ENCODE measurements at regions not wholly inside any gene's neighbourhood (a gene's known extent, or its start where the extent isn't known, plus 50 kb on each side); places are given as distances from the start of the nearest gene placed in this dataset.
"Not testable (repeated sequence)": the region's sequence is repeated elsewhere in the genome, so short reads cannot be mapped to it uniquely, and the experiment has no call there.

DNA sequence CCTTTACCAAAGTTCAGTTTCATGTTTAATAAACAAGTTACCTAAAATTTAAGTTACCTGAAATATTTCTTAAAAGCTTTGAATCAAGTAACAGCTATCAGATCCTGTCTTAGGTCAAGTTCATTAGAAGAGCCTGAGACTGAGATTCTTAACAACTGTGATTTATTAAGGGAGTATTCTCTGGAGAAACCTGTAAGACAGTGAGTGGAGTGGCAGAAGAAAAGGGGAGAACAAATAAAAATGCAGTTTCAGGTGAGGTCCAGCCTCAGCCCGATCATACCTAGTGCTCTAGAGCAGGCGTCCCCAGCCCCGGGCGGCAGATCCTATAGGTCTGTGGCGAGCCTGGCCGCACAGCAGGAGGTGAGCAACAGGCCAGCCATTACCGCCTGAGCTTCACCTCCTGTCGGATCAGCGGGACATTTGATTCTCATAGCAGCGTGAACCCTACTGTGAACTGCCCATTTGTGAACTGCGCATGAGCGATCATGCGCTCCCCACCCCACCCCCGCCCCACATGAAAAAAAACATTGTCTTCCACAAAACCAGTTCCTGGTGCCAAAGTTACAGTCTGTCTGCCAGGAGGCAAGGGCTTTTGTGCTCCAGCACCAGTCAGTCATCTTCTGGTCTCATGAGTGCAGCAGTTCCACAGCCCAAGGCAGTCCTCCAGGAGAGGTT is 59.2 kb upstream of the ADGRB3 start:
- no peak for DNase-seq

DNA sequence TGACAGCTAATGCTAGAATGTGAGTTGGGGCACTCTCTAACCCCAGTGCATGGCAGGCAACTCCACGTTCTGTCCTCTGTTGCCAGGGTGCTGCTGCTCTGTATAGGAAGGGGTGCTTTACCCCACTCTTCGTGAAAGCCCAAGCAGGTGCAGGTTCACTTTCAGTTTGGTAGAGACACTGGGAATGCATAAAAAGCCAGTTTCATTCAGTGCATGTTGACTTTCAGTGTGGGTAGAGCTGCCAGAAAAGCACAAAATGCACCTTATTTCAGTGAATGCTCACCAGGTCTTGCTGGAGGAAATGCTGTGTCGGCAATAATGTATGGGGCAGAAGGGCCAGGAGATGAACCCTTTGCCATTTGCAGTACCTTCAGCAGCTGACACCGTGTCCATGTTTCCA is 62.1 kb upstream of the ADGRB3 start:
- DNase-seq, result no peak

DNA sequence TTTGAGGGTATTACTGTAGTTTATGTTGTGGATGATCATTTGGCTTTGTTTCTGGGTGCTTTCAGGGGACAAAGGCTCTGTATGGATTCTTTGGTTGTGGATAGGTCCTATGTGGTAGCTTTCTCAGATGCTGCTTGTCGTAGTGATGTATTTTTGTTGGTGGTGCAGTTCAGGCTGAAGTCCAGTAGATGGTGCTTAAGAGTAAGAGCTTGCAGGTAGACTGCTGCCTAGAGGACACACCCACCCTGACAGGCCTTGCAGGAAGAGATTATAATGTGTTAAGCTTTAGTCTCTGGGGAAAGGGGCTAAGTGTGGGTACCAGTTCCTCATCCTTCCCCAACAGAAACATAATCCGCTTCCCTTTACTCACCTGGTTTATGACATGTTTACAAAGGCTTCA is 62.6 kb upstream of the ADGRB3 start:
- no peak for DNase-seq

DNA sequence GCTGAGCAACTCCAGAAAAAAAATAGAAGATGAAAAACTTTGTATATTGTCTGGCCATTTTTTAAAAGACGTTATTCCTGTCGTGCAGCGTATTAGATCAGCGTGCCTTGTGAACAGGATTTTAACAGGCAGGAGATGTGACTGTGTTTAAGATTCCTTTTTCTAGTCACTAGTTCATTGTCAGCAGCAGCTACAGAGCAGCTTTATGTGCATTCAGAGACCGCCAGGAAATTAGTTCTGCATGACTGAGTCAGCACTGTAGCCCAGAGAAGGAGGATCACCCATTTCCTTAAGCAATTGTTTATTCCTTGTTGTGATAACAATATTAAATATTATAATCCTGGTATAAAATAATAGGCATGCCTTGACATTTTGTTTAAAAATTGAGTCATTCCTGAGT is 75.4 kb upstream of the ADGRB3 start:
- DNase-seq, result no peak

DNA sequence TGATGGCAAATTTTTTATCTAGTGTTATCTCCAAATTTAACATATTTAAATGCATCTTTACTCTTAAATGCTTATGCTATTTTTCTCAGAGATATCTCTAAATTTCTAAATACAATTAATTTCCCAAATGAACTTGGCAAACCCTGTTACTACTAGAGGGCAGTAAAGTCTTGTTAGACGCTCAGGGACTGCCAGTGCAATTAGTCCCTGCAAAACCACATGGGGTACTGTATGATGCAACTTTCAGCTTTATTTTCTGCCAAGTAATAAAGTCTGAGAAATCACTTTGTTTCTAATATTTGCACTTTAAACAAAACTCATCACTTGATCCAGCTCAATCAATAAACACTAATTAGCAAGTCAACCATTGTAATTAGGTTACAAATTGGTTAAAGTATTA is 76.0 kb upstream of the ADGRB3 start:
- no peak for DNase-seq

DNA sequence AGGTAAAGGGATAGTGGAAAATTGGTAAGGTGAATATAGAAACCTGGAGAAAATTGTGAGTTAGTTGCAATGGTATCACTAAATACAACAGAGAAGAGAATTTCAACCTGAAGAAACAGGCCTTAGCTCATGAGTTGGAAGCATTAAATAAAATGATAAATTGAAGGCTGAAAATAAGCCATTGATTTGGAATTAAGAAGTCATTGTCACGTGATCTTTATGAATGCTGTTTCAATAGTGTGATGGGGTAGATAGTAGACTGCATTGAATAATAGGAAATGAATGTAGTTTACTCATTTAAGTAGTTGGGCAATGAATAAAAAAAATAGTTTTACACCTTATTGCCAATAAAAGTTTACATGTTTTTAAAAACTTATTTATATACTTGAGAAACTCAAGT is 88.5 kb upstream of the ADGRB3 start:
- no peak for DNase-seq

DNA sequence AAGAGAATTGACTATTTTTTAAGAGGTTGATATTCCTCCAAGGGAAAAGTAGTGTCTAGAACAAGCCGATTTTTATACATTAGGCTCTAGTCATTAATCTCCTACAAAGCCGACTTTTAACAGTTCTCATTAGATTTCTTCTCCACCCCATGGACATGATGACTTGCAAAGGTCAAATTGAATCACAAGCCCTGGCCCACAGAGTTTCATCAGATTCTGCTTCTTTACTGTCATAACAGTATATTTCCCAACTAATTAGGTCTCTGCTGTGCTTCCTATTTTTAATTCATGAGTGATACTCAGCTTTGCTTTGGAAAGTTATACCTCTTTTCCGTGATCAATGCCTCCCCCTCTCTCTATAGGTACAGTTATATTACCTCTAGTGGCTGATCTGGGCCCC is 90.6 kb upstream of the ADGRB3 start:
- DNase-seq, result no peak

DNA sequence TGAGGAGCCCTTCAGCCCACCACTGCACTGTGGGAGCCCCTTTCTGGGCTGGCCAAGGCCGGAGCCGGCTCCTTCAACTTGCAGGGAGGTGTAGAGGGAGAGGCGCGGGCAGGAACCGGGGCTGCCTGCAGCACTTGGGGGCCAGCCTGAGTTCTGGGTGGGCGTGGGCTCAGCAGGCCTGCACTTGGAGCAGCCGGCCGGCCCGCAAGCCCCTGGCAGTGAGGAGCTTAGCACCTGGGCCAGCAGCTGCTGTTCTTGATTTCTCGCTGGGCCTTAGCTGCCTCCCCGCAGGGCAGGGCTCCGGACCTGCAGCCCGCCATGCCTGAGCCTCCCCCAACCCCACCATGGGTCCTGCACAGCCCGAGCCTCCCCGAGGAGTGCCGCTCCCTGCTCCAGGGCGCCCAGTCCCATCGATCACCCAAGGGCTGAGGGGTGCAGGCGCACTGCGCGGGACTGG is 101.7 kb upstream of the ADGRB3 start:
- DNase-seq, result no peak

DNA sequence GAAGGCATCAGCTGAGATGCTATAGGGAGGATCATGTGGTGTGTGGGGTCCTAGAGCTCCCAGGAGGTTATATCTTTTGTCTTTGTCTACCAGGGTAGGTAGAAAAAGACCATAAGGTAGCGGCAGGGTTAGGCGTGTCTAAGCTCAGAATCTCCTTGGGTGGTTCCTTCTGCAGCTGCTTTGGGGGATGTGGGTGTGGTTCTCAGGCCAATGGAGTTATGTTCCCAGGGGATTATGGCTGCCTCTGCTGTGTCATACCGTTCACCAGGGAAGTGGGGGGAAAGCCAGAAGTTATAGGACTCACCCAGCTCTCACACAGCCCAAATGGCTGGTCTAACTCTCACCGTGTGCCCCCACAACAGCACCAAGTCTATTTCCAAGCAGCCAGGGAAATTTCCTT is 107.4 kb upstream of the ADGRB3 start:
- no peak for DNase-seq

DNA sequence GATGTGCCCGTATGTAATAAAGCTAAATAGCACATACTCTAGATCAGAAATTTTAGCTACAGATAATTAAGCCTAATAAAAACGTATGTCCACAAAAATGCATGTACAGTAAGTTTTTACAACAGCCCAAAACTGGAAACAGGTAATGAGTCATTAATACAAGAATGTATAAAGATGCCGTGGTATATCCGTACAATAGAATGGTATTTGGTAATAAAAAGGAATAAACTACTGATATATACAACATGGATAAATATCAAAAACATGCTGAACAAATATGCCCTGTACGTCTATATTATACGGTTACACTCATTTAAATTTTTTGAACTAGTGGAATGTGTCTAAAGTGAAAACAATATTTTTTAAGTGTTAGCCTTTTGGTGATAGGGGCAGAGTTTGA is 128.2 kb upstream of the ADGRB3 start:
- DNase-seq, result no peak

DNA sequence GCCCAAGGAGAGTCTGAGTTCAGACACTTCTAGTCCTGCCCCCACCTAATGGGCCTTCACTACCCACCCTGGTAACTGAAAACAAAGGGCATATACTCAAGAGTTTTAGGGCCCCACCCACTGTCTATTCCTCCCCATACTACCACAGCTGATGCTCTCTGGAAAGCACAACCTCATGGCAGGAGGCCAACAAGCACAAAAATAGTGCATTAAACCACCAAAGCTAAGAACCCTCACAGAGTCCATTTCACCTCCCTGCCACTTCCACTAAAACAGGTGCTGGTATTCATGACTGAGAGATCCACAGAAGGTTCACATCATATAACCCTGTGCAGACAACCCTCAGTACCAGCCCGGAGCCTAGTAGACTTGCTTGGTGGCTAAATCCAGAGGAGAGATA is 132.1 kb upstream of the ADGRB3 start:
- DNase-seq, result no peak

DNA sequence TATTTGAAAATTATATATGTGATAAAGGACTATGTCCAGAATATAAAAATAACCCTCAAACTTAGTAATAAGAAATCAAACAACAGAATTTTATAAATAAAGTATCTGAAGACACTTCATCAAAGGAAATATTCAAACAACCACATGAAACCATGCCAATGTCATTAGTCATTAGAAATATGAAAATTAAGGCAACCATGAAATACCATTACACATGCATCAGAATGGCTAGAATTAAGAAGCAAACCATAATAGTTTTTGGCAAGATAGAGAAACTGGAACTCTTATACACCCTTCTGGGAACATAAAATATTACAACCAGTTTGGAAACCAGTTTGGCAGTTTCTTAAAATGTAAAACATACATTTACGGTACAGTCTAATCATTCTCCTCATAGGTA is 137.2 kb upstream of the ADGRB3 start:
- DNase-seq, result no peak

DNA sequence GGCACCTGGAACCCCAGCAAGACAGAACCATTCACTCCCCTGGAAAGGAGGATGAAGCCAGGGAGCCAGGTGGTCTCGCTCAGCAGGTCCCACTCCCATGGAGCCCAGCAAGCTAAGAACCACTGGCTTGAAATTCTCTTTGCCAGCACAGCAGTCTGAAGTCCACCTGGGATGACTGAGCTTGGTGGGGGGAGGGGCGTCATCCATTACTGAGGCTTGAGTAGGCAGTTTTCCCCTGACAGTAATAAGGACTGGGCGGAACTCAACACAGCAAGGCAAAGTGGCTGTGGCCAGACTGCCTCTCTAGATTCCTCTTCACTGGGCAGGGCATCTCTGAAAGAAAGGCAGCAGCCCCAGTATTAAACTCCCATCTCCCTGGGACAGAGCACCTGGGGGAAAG is 140.2 kb upstream of the ADGRB3 start:
- DNase-seq, result not testable (repeated sequence)

DNA sequence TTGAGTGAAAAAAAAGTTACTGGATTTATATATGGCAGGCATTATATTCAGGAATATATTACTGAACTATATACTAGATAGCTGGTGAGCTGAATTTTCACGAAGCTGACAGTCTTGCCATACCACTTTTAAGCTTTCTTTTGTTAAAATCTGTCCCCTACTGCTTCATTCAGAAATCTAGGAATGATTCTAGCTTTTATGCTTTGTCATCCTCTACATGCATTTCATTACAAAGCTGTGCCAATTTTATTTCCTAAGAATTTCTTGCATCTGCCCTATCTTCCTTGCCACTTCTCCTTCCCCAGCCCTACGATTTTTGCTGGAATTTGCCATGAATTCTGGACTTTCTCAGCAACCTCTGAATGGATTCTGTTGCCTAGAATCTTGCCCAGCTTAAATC is 158.5 kb upstream of the ADGRB3 start:
- no peak for DNase-seq

DNA sequence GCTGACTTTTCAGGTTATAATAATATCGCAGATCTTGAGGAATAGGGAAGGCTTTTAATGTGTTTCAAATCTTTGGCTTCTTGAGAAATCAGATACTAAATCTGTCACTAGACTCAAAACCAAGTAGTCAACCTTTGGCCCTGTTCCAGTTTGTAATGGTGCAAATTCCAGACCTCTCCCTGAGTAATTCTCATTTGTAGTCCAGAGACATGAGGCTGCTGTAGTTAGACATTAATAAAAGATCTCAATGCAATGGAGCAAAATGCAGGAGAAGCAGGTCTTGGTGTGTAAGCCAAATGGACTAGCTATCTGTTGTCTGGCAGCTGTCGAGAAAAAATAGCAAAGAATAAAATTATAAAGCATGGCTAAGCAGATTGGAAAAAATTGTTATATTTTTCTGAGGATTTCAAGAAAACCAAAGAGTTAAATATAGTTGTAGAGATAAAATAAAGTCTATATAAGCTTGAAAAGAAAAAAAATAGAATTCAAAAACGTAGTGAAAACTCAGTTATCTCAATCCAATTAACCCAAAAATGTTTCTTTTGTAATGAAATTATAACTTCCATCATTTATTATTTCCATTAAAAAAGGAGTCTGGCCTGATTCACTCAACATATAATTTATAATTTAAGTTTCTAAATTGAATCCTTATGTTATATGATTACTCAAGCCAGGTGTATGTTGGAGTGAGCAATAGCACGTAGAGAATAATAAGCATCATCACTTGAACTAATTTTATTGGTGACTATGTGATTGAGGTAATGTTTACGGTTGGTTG is 161.5 kb upstream of the ADGRB3 start:
- no peak for DNase-seq

DNA sequence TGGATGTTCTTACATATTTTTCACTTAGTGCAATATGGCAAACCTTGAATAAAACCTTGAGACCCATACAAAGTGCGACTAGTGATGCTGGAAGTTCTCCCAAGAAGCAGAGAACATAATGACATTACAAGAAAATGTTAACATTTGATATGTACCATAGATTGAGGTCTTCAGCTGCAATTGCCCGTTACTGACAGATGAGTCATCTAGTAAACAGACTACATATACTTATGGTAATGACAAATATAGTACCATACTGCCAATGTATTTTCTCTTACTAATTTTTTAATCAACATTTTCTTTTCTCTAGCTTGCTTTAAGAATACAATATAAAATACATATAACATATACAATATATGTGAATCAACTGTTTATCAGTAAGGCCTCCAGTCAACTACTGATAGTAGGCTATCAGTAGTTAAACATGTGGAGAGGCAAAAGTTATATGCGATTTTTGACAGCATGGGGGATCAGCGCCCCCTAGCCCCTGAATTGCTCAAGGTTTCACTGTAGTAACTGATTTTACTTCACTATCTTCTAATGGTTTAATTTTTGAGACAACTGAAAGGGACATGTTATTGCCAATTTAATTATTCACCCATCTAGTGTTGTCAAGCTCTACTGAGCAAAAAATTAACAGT is 166.7 kb upstream of the ADGRB3 start:
- no peak for DNase-seq

DNA sequence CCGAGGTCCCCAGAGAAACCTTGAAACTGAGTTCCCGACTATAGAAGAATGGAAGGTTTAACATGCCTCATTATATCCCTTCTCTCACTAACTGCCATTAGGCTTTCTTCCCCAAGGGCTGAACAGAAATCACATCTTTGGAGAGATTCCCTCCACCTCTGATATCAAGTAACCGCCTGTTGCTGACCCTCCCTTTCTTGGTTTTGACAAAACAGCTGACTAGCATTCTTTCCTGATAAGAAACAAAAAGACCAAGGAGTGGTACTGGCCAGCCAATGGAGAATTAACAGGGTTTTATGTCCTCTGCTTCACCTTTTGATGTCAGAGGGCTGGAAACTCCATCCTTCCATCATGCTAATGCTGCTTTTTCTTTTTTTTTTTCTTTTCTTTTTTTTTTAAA is 176.6 kb upstream of the ADGRB3 start:
- no peak for DNase-seq

DNA sequence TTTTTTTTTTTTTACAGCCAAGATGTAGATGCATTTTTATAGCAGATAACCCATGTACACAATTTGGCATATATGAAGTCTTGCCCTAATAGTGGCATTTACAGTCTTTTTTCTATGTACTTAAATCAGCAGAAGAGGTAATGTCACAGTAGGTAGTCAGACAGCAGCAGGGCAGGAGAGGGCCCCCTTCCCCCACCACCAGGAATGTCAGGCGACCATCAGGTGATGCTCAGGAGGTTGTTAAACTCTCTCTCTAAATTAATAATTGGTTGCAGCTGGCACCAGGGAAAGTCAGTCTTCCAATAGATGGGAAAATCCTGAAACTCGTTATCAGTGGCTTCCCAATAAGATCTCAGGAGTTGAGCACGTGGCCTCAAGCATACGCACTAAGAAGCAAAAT is 188.0 kb upstream of the ADGRB3 start:
- DNase-seq, result no peak

DNA sequence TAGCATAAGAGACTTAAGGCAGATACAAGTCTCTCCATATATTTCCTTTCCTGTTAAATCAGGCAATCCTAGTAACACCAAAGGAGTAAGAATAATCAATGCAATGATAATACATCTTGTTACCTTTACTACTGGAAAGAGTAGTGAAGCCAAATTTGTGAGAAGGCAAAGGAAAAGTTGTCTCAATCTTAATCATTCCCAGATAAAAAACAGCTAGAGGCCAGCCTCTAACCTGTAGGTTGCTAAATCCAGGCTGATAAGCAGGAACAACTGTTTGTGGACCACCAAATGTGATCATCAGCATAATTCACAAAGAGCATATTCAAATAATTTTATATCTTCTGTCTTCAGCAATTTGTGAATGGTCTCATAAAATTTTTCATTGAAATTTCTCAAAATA is 189.2 kb upstream of the ADGRB3 start:
- DNase-seq, result no peak

DNA sequence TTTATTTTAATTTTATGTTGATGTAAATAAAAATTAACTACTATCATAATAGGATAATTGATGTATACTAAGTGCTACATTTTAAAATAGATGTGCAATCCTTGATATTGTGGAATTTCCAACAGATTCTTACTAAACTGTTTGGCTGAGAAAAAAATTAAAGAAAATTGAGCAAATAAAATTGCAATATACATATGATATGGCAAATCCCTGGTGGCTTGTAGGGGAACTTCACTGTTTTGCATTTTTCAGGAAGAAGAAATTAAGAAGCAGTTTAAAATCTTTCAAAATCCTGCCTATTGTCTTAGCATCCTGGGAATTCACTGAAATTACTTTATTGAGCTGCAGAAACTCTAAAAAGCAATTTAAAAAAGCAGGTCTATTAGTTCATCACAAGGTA is 191.4 kb upstream of the ADGRB3 start:
- no peak for DNase-seq

DNA sequence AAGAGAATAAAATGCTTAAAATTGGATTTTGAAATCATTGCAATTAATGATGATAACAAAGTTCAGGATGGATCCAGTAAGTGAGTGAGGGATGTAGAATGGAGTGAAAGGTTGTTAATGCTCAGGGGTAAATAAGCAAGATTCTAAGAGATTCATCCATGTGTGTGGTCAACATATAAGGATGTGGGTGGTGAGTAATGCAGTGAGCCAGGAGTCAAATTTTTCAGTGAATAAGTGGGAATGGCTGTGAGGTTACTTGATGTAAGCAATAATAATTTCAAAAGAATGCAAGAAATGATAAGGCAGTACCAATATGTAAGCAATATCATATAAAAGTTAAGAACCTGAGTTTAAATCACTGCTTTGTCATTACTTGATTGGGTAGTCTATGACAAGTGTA is 207.5 kb upstream of the ADGRB3 start:
- no peak for DNase-seq

DNA sequence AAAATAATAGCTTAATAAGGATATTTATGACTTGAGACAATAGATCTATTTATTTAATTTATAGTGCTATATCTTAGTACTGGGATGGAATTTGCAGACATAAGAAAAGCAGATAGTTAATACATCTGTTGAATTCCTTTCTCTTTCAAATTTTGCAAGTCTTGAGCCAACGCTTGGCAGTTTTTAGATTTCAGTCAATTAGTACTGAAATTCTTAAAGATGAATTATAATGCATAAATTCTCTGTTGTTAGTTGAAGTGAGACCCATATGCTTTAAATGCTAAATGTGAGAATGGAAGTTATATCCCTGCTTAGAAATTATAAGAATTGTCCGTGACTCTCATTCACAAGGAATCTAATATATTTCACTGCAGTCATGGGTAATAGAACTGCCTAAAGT is 225.1 kb upstream of the ADGRB3 start:
- DNase-seq, result no peak

DNA sequence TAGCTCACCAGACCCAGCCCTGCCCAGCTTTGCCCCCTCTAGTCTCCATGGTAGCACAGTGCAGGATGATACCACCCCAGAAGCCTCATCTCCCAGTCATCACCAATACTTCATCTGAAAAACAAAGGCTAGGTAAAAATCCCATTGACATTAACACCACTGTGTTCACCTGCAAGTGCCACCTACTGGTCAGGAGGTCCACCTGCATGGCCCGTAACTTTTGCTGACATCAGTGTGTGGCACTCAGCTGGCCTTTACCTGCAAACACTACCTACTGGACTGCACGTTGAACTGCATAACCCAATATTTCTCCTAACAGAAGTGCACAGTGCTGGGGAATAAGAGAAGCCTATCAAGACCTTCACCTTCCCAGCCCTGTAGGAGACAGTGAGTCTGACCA is 234.7 kb upstream of the ADGRB3 start:
- DNase-seq, result no peak

DNA sequence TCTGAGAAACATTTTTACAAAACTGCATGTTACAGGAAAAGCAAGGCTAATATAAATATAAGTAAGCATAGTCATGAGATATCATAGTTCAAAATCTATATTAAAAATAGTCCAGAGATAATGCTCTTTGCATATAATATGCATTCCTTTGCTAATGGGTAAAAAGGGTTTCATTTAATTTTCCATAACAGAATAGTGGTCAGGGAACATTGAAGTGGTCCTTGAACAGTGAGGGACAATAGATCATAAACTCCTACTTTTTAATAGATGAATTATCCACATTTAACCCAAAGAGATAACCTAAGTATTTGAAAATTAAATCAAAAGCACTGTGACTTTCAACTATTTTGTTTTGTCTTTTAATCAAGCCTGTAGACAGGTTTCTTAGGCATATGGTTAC is 243.1 kb upstream of the ADGRB3 start:
- no peak for DNase-seq
